GM21423 (cell line): ENCODE measurements at regions not wholly inside any gene's neighbourhood (a gene's known extent, or its start where the extent isn't known, plus 50 kb on each side); places are given as distances from the start of the nearest gene placed in this dataset.
"Not testable (repeated sequence)": the region's sequence is repeated elsewhere in the genome, so short reads cannot be mapped to it uniquely, and the experiment has no call there.

Experiments used
- ATAC-seq: cut with Tn5 transposase; IDR thresholded peaks from one replicate; pipeline ENCODE4 v1.9.1; 2021; ENCODE audit warnings: mild to moderate bottlenecking, moderate library complexity; ENCODE audit not compliant: unreplicated experiment

GRCh38 chr18:1779587-1779986, 791.7 kb downstream of the METTL4 start:
- no peak for ATAC-seq

GRCh38 chr18:1784113-1784512, 787.2 kb downstream of the METTL4 start:
- no peak for ATAC-seq

GRCh38 chr18:1785980-1786379, 785.3 kb downstream of the METTL4 start:
- ATAC-seq: not testable (repeated sequence)

- no peak for ATAC-seq
Measured at GRCh38 chr18:1796636-1797035, 774.7 kb downstream of the METTL4 start.

GRCh38 chr18:1797235-1797634, 774.1 kb downstream of the METTL4 start:
- ATAC-seq: no peak

- ATAC-seq: no peak
Measured at GRCh38 chr18:1805521-1805920, 765.8 kb downstream of the METTL4 start.

- no peak for ATAC-seq
Measured at GRCh38 chr18:1806884-1807615, 764.3 kb downstream of the METTL4 start.

- ATAC-seq: no peak
Measured at GRCh38 chr18:1811282-1811681, 760.0 kb downstream of the METTL4 start.

GRCh38 chr18:1825296-1825695, 746.0 kb downstream of the METTL4 start:
- no peak for ATAC-seq

GRCh38 chr18:1840878-1841277, 730.4 kb downstream of the METTL4 start:
- ATAC-seq: no peak

- ATAC-seq: no peak
Measured at GRCh38 chr18:1846640-1847039, 724.7 kb downstream of the METTL4 start.

- no peak for ATAC-seq
Measured at GRCh38 chr18:1848716-1849115, 722.6 kb downstream of the METTL4 start.

- ATAC-seq: no peak
Measured at GRCh38 chr18:1849386-1849785, 721.9 kb downstream of the METTL4 start.

GRCh38 chr18:1857281-1857680, 714.0 kb downstream of the METTL4 start:
- ATAC-seq: not testable (repeated sequence)

- no peak for ATAC-seq
Measured at GRCh38 chr18:1861473-1861872, 709.8 kb downstream of the METTL4 start.

- ATAC-seq: no peak
Measured at GRCh38 chr18:1865869-1866268, 705.4 kb downstream of the METTL4 start.

GRCh38 chr18:1872274-1872673, 699.0 kb downstream of the METTL4 start:
- no peak for ATAC-seq

GRCh38 chr18:1875219-1875618, 696.1 kb downstream of the METTL4 start:
- no peak for ATAC-seq

GRCh38 chr18:1884623-1885022, 686.7 kb downstream of the METTL4 start:
- no peak for ATAC-seq

- ATAC-seq: no peak
Measured at GRCh38 chr18:1891641-1892040, 679.7 kb downstream of the METTL4 start.

- no peak for ATAC-seq
Measured at GRCh38 chr18:1892191-1892590, 679.1 kb downstream of the METTL4 start.

GRCh38 chr18:1895456-1896185, 675.7 kb downstream of the METTL4 start:
- ATAC-seq: no peak
